ENCODE measurements at regions not wholly inside any gene's neighbourhood (a gene's known extent, or its start where the extent isn't known, plus 50 kb on each side); places are given as distances from the start of the nearest gene placed in this dataset.

DNA sequence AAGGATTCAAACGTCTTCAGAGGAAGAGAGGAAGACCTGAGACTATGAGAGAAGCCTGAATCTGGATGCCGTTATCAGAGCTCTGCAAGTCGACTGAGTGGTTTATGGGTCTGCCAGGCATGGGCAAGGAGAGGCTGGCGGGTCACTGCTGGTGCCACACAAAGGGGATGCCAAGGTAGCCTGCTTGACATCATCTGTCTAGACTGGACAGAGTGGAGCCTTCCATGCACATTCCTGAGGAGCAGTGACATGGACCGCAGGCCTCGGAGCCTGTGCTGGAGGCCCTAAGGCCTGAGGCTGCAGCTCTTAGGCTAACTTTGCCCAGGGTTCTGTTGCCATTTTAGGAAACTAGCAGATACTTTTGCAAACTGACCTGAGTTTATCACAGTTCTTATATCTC is 127.4 kb downstream of the WT1 start:
- no peaks in the 10 kb centered on the region for H3K4me1 ChIP-seq (ENCODE audit: insufficient read depth, low read length)
- DNase-seq (no peak), ATAC-seq (ENCODE audit: insufficient read depth, low read depth) (no peak)
- no peaks in the 10 kb centered on the region for H4K20me1 ChIP-seq (ENCODE audit: insufficient read depth, low read length)
- H3K9me3 ChIP-seq (ENCODE audit: insufficient read depth, low read length, severe bottlenecking): no peaks in the 10 kb centered on the region
- H2AFZ ChIP-seq (ENCODE audit: low read depth, low read length): no peak overlapping the region
- no peak overlapping the region for H3K4me3 ChIP-seq (ENCODE audit: low read depth in 1 of 2, low read length in 2 of 2)
- no peak overlapping the region for H3K4me2 ChIP-seq (ENCODE audit: insufficient read depth, low read length)
- no peak overlapping the region for H3K27ac ChIP-seq (ENCODE audit: low read length)
- TF ChIP-seq, protein P1, sequence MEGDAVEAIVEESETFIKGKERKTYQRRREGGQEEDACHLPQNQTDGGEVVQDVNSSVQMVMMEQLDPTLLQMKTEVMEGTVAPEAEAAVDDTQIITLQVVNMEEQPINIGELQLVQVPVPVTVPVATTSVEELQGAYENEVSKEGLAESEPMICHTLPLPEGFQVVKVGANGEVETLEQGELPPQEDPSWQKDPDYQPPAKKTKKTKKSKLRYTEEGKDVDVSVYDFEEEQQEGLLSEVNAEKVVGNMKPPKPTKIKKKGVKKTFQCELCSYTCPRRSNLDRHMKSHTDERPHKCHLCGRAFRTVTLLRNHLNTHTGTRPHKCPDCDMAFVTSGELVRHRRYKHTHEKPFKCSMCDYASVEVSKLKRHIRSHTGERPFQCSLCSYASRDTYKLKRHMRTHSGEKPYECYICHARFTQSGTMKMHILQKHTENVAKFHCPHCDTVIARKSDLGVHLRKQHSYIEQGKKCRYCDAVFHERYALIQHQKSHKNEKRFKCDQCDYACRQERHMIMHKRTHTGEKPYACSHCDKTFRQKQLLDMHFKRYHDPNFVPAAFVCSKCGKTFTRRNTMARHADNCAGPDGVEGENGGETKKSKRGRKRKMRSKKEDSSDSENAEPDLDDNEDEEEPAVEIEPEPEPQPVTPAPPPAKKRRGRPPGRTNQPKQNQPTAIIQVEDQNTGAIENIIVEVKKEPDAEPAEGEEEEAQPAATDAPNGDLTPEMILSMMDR (IDR thresholded peaks at IDR 0.05; ENCODE audit: borderline replicate concordance, extremely low read depth, low read length, poor library complexity, severe bottlenecking): no peak
- H3K27me3 ChIP-seq (ENCODE audit: insufficient read depth, low read length, poor library complexity): no peaks in the 10 kb centered on the region
- H3K36me3 ChIP-seq (ENCODE audit: insufficient read depth, low read length): no peaks in the 10 kb centered on the region
- no peak overlapping the region for H3K9ac ChIP-seq (ENCODE audit: low read depth, low read length)
- no peaks in the 10 kb centered on the region for H3K79me2 ChIP-seq (ENCODE audit: insufficient read depth, low read length)

DNA sequence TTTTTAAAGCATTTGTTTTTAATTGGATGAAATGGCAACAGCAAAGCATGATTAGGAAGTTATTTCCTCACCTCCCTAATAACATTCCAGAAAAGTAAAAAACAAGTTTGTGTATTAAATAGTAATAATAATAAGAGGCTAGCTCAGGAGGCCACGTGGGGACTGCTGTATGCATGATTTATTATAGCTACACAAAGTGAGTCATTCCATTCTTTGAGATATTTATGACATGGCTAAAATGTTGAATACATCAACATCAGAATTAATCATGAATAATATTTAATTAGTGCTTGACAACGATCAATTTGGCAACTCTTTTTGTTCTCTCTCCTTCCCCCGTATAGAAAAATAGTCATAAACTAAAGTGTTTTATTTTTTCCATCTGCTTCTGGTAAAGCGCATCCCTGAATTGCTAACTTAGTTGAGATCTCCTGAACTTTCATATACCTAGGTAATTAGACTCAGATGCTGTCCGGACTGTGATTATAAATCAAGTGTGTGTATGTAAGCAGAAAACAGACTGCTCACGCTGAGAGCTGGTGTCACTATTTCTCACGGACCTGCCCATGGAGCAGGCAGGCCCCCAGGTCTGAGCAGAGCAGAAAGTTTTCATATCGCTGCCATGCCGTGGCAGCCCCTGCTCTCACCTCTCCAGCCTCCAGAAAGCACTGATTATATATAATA is 125.7 kb downstream of the WT1 start:
- no peak overlapping the region for H3K9ac ChIP-seq (ENCODE audit: low read depth, low read length)
- H3K4me3 ChIP-seq (ENCODE audit: low read depth in 1 of 2, low read length in 2 of 2): no peak overlapping the region
- no peak overlapping the region for H3K4me2 ChIP-seq (ENCODE audit: insufficient read depth, low read length)
- DNase-seq: no peak
- no peak overlapping the region for H3K27ac ChIP-seq (ENCODE audit: low read length)
- H3K9me3 ChIP-seq (ENCODE audit: insufficient read depth, low read length, severe bottlenecking): no peaks in the 10 kb centered on the region
- H3K79me2 ChIP-seq (ENCODE audit: insufficient read depth, low read length): no peaks in the 10 kb centered on the region
- no peak overlapping the region for H2AFZ ChIP-seq (ENCODE audit: low read depth, low read length)
- no peak for ATAC-seq (ENCODE audit: insufficient read depth, low read depth)
- no peak for TF ChIP-seq EZH2 (IDR thresholded peaks at IDR 0.05; ENCODE audit: borderline replicate concordance, low read depth, low read length, severe bottlenecking)
- TF ChIP-seq, protein P1 (IDR thresholded peaks at IDR 0.05; ENCODE audit: borderline replicate concordance, extremely low read depth, low read length, poor library complexity, severe bottlenecking): no peak
- H3K36me3 ChIP-seq (ENCODE audit: insufficient read depth, low read length): no peaks in the 10 kb centered on the region
- H3K4me1 ChIP-seq (ENCODE audit: insufficient read depth, low read length): no peaks in the 10 kb centered on the region
- H4K20me1 ChIP-seq (ENCODE audit: insufficient read depth, low read length): no peaks in the 10 kb centered on the region
- H3K27me3 ChIP-seq (ENCODE audit: insufficient read depth, low read length, poor library complexity): no peaks in the 10 kb centered on the region

DNA sequence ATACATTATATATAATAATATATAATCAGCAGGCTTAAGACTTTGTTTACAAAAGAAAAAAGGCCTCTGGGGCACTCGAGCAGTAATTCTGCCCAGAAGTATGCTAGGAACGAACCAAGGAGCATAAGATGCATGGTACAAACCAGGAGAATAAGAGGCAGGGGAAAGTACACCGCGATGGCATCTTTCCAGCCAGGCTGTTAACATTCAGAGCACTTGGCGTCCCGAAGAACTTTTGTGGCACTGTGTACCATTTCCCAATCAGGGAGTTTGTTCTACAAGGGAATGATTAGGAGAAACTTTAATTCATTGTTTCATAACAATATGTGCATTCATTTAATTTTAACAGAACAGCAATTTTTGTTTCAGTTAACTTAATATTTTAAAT is 125.1 kb downstream of the WT1 start:
- Histone ChIP-seq H3K9me3 (ENCODE audit: insufficient read depth, low read length, severe bottlenecking) (no peaks in the 10 kb centered on the region), H3K79me2 (ENCODE audit: insufficient read depth, low read length) (no peaks in the 10 kb centered on the region), H4K20me1 (ENCODE audit: insufficient read depth, low read length) (no peaks in the 10 kb centered on the region), H3K4me2 (ENCODE audit: insufficient read depth, low read length) (no peak overlapping the region), H2AFZ (ENCODE audit: low read depth, low read length) (no peak overlapping the region), H3K36me3 (ENCODE audit: insufficient read depth, low read length) (no peaks in the 10 kb centered on the region), H3K9ac (ENCODE audit: low read depth, low read length) (no peak overlapping the region), H3K4me3 (ENCODE audit: low read depth in 1 of 2, low read length in 2 of 2) (no peak overlapping the region), H3K27ac (ENCODE audit: low read length) (no peak overlapping the region), H3K27me3 (ENCODE audit: insufficient read depth, low read length, poor library complexity) (no peaks in the 10 kb centered on the region), H3K4me1 (ENCODE audit: insufficient read depth, low read length) (no peaks in the 10 kb centered on the region)
- no peak for TF ChIP-seq EZH2 (IDR thresholded peaks at IDR 0.05; ENCODE audit: borderline replicate concordance, low read depth, low read length, severe bottlenecking)
- TF ChIP-seq, protein P1 (IDR thresholded peaks at IDR 0.05; ENCODE audit: borderline replicate concordance, extremely low read depth, low read length, poor library complexity, severe bottlenecking): no peak
- DNase-seq: no peak
- no peak for ATAC-seq (ENCODE audit: insufficient read depth, low read depth)

Data from DND-41 (cell line).